Stomach smooth muscle (tissue), 2 donors: ENCODE measurements at regions not wholly inside any gene's neighbourhood (a gene's known extent, or its start where the extent isn't known, plus 50 kb on each side); places are given as distances from the start of the nearest gene placed in this dataset.

ENCODE experiments used
- H3K27ac ChIP-seq: one replicate; pipeline ENCODE4 v1.7.0; 2013; ENCODE audit warnings: mild to moderate bottlenecking, low read length, inconsistent platforms
- H3K27me3 ChIP-seq, 2 donors: one replicate each; pipeline ENCODE4 v1.7.0; 2013; ENCODE audit warnings: low read length in 2 of 2; ENCODE audit not compliant: insufficient read depth in 2 of 2, control insufficient read depth in 1 of 2
- H3K36me3 ChIP-seq, 2 donors: one replicate each; pipeline ENCODE4 v1.7.0; 2013; ENCODE audit warnings: low read length in 2 of 2; ENCODE audit not compliant: control insufficient read depth in 2 of 2, insufficient read depth in 2 of 2
- H3K4me1 ChIP-seq: one replicate; pipeline ENCODE4 v1.7.0; 2013; ENCODE audit warnings: low read length; ENCODE audit not compliant: control insufficient read depth, insufficient read depth
- H3K4me3 ChIP-seq, 2 donors: one replicate each; pipeline ENCODE4 v1.7.0; 2013; ENCODE audit warnings: low read length in 2 of 2
- H3K9ac ChIP-seq, 2 donors: one replicate each; pipeline ENCODE4 v1.7.0; 2013; ENCODE audit warnings: low read length in 2 of 2, mild to moderate bottlenecking in 1 of 2
- H3K9me3 ChIP-seq, 2 donors: one replicate each; pipeline ENCODE4 v1.7.0; 2013; ENCODE audit warnings: low read length in 2 of 2; ENCODE audit not compliant: control insufficient read depth in 2 of 2
- donor health status: healthy.
- donor health status: Pancreatic carcinoma.

DNA sequence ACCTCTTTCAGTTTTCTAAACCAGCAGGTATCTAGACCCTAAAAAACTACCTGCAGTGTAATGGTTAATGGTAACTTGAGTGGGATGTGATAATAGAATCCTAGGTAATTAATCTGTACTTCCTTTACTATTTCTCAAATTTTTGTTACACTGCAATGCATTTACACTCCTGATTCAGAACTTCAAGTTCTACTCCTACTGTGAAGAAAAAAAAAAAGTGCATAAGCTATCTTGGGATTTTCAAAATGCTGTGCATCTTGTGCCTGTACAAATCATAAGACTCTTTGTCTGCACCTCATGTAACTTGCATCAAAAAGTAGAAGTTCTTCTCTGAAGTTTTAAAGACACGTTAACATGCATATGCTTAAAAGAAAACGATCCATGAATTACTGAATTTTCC lies 554.1 kb downstream of the CETN3 start:
- H3K9me3 ChIP-seq, result no peaks in the 10 kb centered on the region
- no peak overlapping the region for H3K9ac ChIP-seq
- no peak overlapping the region for H3K27ac ChIP-seq
- H3K4me3 ChIP-seq, result no peak overlapping the region
- H3K27me3 ChIP-seq, result no peaks in the 10 kb centered on the region
- H3K4me1 ChIP-seq, result no peaks in the 10 kb centered on the region
- H3K36me3 ChIP-seq, result no peaks in the 10 kb centered on the region

DNA sequence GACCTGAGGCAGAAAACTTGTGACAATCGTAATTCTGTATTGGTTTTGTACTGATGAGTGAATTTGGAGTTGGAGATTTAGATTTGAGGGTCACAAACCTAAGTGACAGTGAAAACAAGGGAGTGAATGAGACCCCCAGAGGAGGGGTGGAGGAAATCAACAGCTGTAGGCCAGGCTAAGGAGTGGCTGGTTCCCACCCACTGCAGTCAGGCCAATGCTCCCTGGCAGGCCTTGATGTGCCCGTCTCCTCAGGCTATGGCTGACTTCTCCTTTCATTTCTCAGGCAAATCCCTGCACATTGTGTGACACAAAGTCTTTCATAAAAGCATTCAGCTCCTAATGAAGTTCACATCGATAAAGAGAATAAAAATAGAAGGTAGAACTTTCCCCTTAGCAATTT lies 557.6 kb downstream of the CETN3 start:
- Histone ChIP-seq H3K27ac (no peak overlapping the region), H3K27me3 (no peaks in the 10 kb centered on the region), H3K4me1 (no peaks in the 10 kb centered on the region), H3K9me3 (no peaks in the 10 kb centered on the region), H3K9ac (no peak overlapping the region), H3K36me3 (no peaks in the 10 kb centered on the region), H3K4me3 (no peak overlapping the region)

DNA sequence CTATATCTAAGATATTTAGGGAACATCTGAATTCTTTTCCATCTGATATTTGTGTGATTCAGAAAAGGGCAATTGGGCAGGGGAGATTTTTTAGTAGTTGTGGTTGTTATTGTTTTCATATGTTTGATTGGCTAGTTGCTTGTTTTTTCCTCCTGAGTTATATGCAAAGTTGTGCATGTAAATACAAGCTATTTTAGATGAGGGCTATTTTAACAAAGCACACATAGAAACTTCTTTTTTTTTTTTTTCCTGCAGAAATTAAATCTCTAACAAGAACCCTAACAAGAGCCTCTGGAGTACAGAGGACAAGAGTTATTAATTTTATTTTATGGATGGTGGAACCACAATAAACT lies 559.1 kb downstream of the CETN3 start:
- H3K27ac ChIP-seq, result no peak overlapping the region
- H3K27me3 ChIP-seq, result no peaks in the 10 kb centered on the region

DNA sequence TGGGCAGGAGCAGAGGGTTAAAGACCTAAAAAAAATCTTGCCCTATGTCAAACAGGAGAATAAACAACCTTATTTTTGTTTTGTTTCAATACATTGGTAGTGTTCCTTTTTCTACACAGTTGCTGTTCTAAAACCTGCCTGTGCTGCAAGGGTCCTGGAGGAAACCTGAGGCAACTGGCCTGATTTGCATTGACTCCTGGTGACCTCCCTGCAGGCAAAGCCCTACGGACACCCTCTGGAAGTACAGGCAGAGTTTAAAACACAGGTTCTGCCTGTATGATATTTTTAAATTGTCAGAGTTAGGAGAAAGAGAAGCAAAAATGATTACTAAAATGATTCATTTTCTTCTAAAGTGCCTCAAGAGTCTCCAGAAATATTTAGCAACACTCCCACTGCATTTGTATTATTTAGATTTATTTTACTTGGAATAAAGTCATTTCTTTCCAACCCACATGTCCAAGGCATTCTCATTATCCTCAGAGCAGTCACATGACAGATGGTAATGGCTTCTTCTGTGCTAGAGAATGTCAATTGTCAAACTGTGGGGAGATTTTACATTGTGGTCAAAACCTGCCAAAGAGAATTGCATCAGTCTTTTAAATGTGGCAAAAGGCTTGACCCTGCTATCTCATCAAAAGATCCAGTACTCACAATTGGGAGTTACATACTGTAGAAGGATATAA lies 559.6 kb downstream of the CETN3 start:
- H3K27me3 ChIP-seq, result no peaks in the 10 kb centered on the region

More for the DNA sequence above, 559.1 kb downstream of the CETN3 start:
- Histone ChIP-seq H3K9me3 (no peaks in the 10 kb centered on the region), H3K36me3 (no peaks in the 10 kb centered on the region), H3K4me1 (no peaks in the 10 kb centered on the region), H3K9ac (no peak overlapping the region), H3K4me3 (no peak overlapping the region)

DNA sequence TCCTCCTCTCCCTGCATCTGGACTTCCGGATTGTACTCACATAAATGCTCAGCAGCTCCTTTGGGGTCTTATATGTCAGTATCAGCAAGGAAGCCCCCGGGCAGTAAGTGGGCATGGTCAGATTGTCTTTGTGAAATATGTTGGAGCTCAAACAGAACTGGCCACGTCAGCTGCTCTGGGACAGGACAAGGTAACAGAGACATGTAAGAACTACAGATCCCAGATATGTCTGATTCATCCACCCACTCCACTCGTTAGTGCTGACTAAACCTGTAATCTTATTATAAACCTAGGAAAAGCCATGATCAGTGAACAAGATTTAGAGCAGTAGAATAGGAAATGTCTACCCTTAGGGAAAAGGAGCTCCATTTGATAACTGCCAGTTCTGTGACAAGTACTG lies 561.8 kb downstream of the CETN3 start:
- Histone ChIP-seq H3K27ac (no peak overlapping the region), H3K4me1 (no peaks in the 10 kb centered on the region), H3K27me3 (no peaks in the 10 kb centered on the region), H3K9me3 (no peaks in the 10 kb centered on the region), H3K9ac (no peak overlapping the region), H3K4me3 (no peak overlapping the region), H3K36me3 (no peaks in the 10 kb centered on the region)

More for the DNA sequence above, 559.6 kb downstream of the CETN3 start:
- H3K4me1 ChIP-seq, result no peaks in the 10 kb centered on the region
- H3K9ac ChIP-seq, result no peak overlapping the region
- no peaks in the 10 kb centered on the region for H3K36me3 ChIP-seq
- H3K27ac ChIP-seq, result no peak overlapping the region
- no peaks in the 10 kb centered on the region for H3K9me3 ChIP-seq
- no peak overlapping the region for H3K4me3 ChIP-seq

DNA sequence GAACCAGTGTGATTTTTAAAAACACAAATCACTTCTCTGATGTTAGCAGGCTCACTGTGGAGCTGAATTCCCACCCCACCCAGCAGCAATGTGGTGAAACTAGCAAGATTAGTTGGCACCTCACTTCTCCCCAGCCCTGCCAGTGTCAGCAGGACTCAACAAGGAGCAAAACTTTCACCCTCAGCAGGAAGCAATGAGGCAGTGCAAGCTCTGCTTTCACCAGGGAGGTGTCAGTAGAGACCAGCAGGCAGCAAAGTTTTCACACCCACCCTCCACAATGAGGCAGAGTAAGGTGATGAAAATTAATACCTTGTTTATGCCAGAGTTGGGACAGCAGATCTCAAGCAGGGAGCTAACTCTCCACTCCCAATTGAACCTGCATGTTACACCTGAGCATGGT lies 565.0 kb downstream of the CETN3 start:
- Histone ChIP-seq H3K27ac (no peak overlapping the region), H3K9ac (no peak overlapping the region), H3K36me3 (no peaks in the 10 kb centered on the region), H3K4me1 (no peaks in the 10 kb centered on the region), H3K27me3 (no peaks in the 10 kb centered on the region), H3K4me3 (no peak overlapping the region), H3K9me3 (no peaks in the 10 kb centered on the region)

DNA sequence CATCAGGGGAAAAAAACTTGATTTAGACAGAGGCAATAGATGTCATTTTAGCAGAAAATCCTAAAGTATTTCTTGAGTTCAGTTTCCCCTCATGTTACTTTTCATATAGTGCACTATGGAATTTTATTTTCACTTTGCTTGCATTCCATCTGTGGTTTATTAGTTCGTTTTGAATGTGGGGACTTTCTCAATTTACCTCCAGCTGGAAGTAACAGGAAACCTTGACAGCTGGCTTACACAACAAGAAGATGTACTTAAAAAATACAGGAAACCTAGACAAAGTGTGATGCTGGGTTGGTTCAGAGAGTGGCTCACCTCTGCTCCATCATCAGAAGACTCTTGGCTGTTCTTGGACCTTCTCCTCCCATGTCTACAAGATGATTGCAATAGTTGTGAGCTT lies 567.0 kb downstream of the CETN3 start:
- H3K4me3 ChIP-seq, result no peak overlapping the region
- H3K27ac ChIP-seq, result no peak overlapping the region
- no peaks in the 10 kb centered on the region for H3K4me1 ChIP-seq
- H3K36me3 ChIP-seq, result no peaks in the 10 kb centered on the region
- no peak overlapping the region for H3K9ac ChIP-seq
- no peaks in the 10 kb centered on the region for H3K9me3 ChIP-seq
- no peaks in the 10 kb centered on the region for H3K27me3 ChIP-seq

DNA sequence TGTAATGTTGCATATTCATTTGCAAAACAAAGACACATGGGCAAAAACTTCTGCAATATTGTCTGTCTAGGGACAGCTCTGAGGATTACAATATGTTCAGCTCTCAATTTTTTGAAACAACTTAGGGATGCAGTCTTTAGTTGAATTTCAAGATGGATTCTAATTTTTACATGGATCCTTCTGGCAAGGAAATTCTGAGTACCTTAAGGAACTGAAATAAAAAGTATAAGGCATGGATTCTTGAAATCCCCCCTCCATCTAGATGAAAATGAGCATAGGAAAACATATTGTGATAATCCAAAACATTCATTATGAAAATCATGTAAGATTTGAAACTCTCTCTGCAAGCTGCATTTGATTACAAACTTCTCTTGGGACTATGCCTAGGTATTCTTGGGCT lies 568.6 kb downstream of the CETN3 start:
- no peaks in the 10 kb centered on the region for H3K27me3 ChIP-seq
- no peaks in the 10 kb centered on the region for H3K36me3 ChIP-seq
- no peaks in the 10 kb centered on the region for H3K4me1 ChIP-seq
- no peaks in the 10 kb centered on the region for H3K9me3 ChIP-seq
- no peak overlapping the region for H3K9ac ChIP-seq
- no peak overlapping the region for H3K4me3 ChIP-seq
- no peak overlapping the region for H3K27ac ChIP-seq

DNA sequence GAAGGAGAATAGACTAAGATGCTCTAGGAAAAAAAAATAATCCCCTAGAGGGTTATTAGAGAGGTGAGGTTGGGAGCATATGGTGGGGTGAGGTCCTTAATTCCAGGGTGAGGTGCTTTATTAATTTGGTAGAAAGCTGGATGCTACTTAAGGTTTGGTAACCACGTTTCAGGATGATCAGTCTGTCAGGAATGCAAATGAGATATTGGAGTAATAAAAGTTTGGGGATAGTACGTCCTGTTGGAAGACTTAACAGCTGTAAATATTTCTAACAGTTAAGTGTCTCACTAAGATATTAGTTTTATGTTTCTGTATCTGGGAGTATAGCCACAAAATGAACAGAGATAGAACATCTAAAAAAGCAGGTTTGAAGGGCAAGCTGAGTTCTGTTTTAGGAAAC lies 578.9 kb downstream of the CETN3 start:
- H3K36me3 ChIP-seq, result no peaks in the 10 kb centered on the region

DNA sequence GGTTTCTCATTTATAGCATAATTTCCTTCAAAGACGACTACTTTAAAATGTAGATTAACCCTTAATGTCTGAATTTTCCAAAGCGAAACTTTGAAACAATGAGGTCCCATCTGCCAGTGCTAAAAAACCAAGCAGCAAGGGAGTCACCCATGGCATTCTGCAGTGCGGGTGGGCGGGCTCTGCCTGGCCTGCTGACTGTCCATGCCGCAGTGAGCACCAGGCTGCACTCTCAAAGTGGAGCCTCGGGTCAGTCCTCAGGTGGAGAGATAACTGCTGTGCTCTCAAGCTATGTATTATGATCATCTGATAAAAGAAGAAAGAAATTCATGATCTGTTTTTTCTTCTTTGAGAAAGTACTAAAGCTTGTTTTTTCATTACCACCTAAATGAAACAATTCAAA lies 581.6 kb downstream of the CETN3 start:
- no peak overlapping the region for H3K27ac ChIP-seq
- H3K27me3 ChIP-seq, result no peaks in the 10 kb centered on the region
- no peaks in the 10 kb centered on the region for H3K36me3 ChIP-seq
- no peaks in the 10 kb centered on the region for H3K4me1 ChIP-seq
- no peaks in the 10 kb centered on the region for H3K9me3 ChIP-seq
- H3K4me3 ChIP-seq, result no peak overlapping the region
- H3K9ac ChIP-seq, result no peak overlapping the region

More for the DNA sequence above, 578.9 kb downstream of the CETN3 start:
- H3K4me3 ChIP-seq, result no peak overlapping the region
- no peaks in the 10 kb centered on the region for H3K27me3 ChIP-seq
- no peaks in the 10 kb centered on the region for H3K9me3 ChIP-seq
- H3K9ac ChIP-seq, result no peak overlapping the region
- H3K27ac ChIP-seq, result no peak overlapping the region
- H3K4me1 ChIP-seq, result no peaks in the 10 kb centered on the region

DNA sequence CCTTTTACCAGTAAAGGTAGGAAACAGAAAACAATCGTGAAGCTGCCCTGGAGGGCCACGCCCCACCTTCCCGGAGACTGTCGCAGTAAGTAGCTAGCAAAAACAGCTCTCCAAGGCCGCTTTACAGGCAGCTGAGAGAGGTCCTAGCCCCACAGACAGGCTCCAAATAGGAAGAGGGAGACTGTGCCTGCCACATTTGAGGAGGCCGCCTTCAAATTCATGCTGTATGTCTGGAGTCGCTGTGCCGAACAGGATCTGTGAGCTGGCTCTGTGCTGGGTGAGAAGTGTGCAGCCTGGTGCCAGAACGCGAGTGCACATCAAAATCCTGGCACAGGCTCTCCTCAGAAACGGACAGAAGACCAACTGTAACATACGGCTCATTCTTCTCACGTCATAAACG lies 582.2 kb downstream of the CETN3 start:
- H3K9me3 ChIP-seq, result no peaks in the 10 kb centered on the region
- peak overlapping the region in 1 of 2 donors; percentile 44 for H3K4me3 ChIP-seq
- no peaks in the 10 kb centered on the region for H3K36me3 ChIP-seq
- H3K9ac ChIP-seq, result no peak overlapping the region
- no peaks in the 10 kb centered on the region for H3K27me3 ChIP-seq
- no peak overlapping the region for H3K27ac ChIP-seq
- H3K4me1 ChIP-seq, result no peaks in the 10 kb centered on the region
